A673 (cell line): ENCODE measurements at regions not wholly inside any gene's neighbourhood (a gene's known extent, or its start where the extent isn't known, plus 50 kb on each side); places are given as distances from the start of the nearest gene placed in this dataset.

Experiments
- BruUV-seq: library from RNA; stranded (reverse); fragments of 400-500 nt; replicated peaks from 2 replicates; lab custom pipeline; 2021; lab: Mats Ljungman, UMichigan
- CTCF ChIA-PET: fragments of 300-600 bp; sonication (Branson Sonifier 250); formaldehyde crosslinking; loops from one replicate; lab custom pipeline; 2022; ENCODE audit warnings: antibody characterized with exemption; lab: Charles Lee
- POLR2A ChIA-PET: fragments of 300-600 bp; sonication (Branson Sonifier 250); formaldehyde crosslinking; loops from one replicate; lab custom pipeline; 2022; ENCODE audit warnings: antibody characterized with exemption; ENCODE audit not compliant: low non-redundant PET; lab: Charles Lee
- DNase-seq: peaks from one replicate; pipeline ENCODE4 v3.0.0-alpha.2; 2015; ENCODE audit warnings: low spot score
- H3K27ac ChIP-seq: fragments of 200-600 bp; sonication (generic); 2 replicates; pipeline ENCODE4 v1.5.1; 2016; ENCODE audit warnings: mixed run types, low read depth, mild to moderate bottlenecking, mixed read lengths, antibody characterized with exemption, low read length; ENCODE audit not compliant: poor library complexity, severe bottlenecking
- H3K27me3 ChIP-seq: fragments of 200-600 bp; sonication (generic); replicated peaks from 2 replicates; pipeline ENCODE4 v1.6.1; 2017; ENCODE audit warnings: mixed run types, low read depth, mild to moderate bottlenecking, mixed read lengths, antibody characterized with exemption, low read length; ENCODE audit not compliant: insufficient read depth, poor library complexity
- H3K36me3 ChIP-seq: fragments of 200-600 bp; sonication (generic); 2 replicates; pipeline ENCODE4 v1.6.1; 2016; ENCODE audit warnings: mixed run types, mild to moderate bottlenecking, mixed read lengths, antibody characterized with exemption, low read length; ENCODE audit not compliant: insufficient read depth, poor library complexity, severe bottlenecking
- H3K4me1 ChIP-seq: fragments of 200-600 bp; sonication (generic); 2 replicates; pipeline ENCODE4 v1.6.1; 2017; ENCODE audit warnings: mixed run types, mild to moderate bottlenecking, mixed read lengths, antibody characterized with exemption, low read length; ENCODE audit not compliant: insufficient read depth, poor library complexity, severe bottlenecking
- H3K4me3 ChIP-seq: fragments of 200-600 bp; sonication (generic); 2 replicates; pipeline ENCODE4 v1.5.1; 2016; ENCODE audit warnings: low read depth, mixed run types, mild to moderate bottlenecking, mixed read lengths, low read length; ENCODE audit not compliant: poor library complexity, severe bottlenecking
- H3K9me3 ChIP-seq: fragments of 200-600 bp; sonication (generic); 2 replicates; pipeline ENCODE4 v1.6.1; 2016; ENCODE audit warnings: mixed run types, low read depth, mild to moderate bottlenecking, mixed read lengths, antibody characterized with exemption, low read length; ENCODE audit not compliant: poor library complexity, severe bottlenecking
- CTCF ChIP-seq: fragments of 300-800, 200-600 bp; sonication (generic); conservative IDR thresholded peaks from 2 replicates; pipeline ENCODE4 v1.5.1; 2017; ENCODE audit warnings: low read depth, mild to moderate bottlenecking, antibody characterized with exemption, low read length, moderate library complexity, mixed read lengths
- EZH2 ChIP-seq: fragments of 200-600 bp; sonication (generic); IDR thresholded peaks from 2 replicates; pipeline ENCODE4 v1.6.1; 2017; ENCODE audit warnings: borderline replicate concordance, low read depth, mild to moderate bottlenecking, mixed read lengths, antibody characterized with exemption, low read length; ENCODE audit not compliant: poor library complexity, severe bottlenecking
- intact Hi-C: fragments of 100-400 bp; cut with micrococcal nuclease; formaldehyde crosslinking; loops from one replicate; pipeline ENCODE4 v1.10.0; 2022; ENCODE audit not compliant: unreplicated experiment

GRCh38 chr6:88380083-88380482, 213.9 kb upstream of the CNR1 start:
- Histone ChIP-seq H3K36me3 (no peaks in the 10 kb centered on the region), H3K4me3 (no peak overlapping the region), H3K27me3 (peaks cover 6% of the 10 kb centered on the region), H3K27ac (no peak overlapping the region), H3K9me3 (no peaks in the 10 kb centered on the region), H3K4me1 (peaks cover 4% of the 10 kb centered on the region)
- TF ChIP-seq EZH2 (no peak), CTCF (no peak)
- CTCF ChIA-PET: no interaction called here
- DNase-seq: no peak
- no TSS peak for BruUV-seq
- POLR2A ChIA-PET: no interaction called here
- intact Hi-C loops: no loop called here

GRCh38 chr6:88378639-88379038, 212.5 kb upstream of the CNR1 start:
- Histone ChIP-seq H3K4me3 (no peak overlapping the region), H3K36me3 (no peaks in the 10 kb centered on the region), H3K27ac (no peak overlapping the region), H3K27me3 (no peaks in the 10 kb centered on the region), H3K4me1 (peaks cover 4% of the 10 kb centered on the region), H3K9me3 (no peaks in the 10 kb centered on the region)
- BruUV-seq: no TSS peak
- ChIA-PET CTCF (no interaction called here), POLR2A (no interaction called here)
- no peak for DNase-seq
- intact Hi-C loops: no loop called here
- no peak for TF ChIP-seq EZH2
- no peak for TF ChIP-seq CTCF

GRCh38 chr6:88377976-88378568, 211.9 kb upstream of the CNR1 start:
- no peaks in the 10 kb centered on the region for H3K9me3 ChIP-seq
- ChIA-PET POLR2A (no interaction called here), CTCF (no interaction called here)
- DNase-seq: no peak
- no peak overlapping the region for H3K4me3 ChIP-seq
- H3K27me3 ChIP-seq: no peaks in the 10 kb centered on the region
- no TSS peak for BruUV-seq
- H3K27ac ChIP-seq: no peak overlapping the region
- no peaks in the 10 kb centered on the region for H3K36me3 ChIP-seq
- intact Hi-C loops: no loop called here
- no peak for TF ChIP-seq CTCF
- TF ChIP-seq EZH2: no peak
- H3K4me1 ChIP-seq: peaks cover 4% of the 10 kb centered on the region
